AG09319 (cell line): ENCODE measurements at regions not wholly inside any gene's neighbourhood (a gene's known extent, or its start where the extent isn't known, plus 50 kb on each side); places are given as distances from the start of the nearest gene placed in this dataset.
A peak's percentile ranks its signal among the peaks of the same experiment; 100 is the strongest.

Experiments
- DNase-seq: peaks from one replicate; pipeline ENCODE4 v3.0.0-alpha.2; 2010; ENCODE audit warnings: low read depth; ENCODE audit errors: extremely low read depth
- CTCF ChIP-seq: IDR thresholded peaks from 2 replicates; pipeline ENCODE4 v1.5.1; 2011; ENCODE audit warnings: low read depth, mild to moderate bottlenecking, inconsistent platforms, low read length, moderate library complexity

DNA sequence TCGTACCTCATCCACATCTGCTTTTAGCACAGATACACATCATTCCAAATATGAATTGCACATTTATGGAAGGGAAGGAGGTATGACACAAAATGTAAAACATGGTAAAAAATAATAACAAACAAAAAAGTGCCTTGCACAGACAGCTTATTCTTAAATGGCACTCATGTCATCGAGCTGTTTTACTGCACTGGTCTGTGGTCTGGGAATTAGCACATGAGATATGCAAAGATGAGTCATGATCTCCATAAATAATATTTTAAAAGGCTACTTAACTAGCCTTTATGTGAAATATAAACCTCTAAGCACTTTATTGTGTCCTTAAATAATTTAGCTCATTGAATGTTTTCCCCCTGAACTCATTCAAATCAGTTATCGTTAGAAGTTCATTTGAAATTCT lies 142.2 kb upstream of the ZNF385D start:
- no peak for TF ChIP-seq CTCF
- no peak for DNase-seq

GRCh38 chr3:21894459-21895340 lies 143.7 kb upstream of the ZNF385D start:
- DNase-seq: peak; percentile 3
- TF ChIP-seq CTCF: peak; percentile 61

DNA sequence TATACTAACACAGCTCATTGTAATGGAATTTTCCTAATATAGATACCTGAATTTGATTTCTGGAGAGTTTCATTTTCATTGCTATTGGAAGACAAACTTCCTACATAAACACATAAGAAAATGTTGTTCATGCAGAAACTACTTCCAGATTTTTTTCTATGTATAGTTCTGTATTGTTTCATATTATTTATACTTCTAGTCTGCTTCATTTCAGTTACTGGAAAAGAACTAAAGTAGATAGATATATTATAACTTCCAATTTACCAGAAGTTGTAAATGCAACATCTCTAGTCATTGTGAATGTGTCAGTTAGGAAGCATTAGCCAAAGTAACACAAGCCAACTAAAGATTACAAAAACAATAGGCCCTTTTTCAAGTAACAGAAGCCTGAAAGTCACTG lies 147.3 kb upstream of the ZNF385D start:
- no peak for TF ChIP-seq CTCF
- no peak for DNase-seq

DNA sequence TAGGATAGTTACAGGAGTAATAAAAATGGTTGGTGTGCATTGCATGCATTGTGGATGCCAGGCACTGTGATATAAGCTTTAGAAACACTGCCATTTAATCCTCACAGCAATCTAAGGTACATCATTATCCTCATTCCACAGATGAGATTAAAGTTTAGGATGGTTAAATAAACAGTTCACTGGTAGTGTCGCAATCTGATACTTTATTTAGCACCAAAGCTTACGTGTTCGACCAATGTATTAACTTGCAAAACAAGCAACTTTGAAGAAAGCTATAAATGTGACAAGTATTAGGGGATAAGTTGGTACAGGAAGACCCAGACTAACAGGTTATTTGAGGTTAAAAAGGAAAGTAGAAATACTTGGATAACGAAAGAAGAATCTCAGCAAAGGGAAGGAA lies 150.5 kb upstream of the ZNF385D start:
- TF ChIP-seq CTCF: no peak
- DNase-seq: no peak

- no peak for TF ChIP-seq CTCF
- no peak for DNase-seq
Observed at GRCh38 chr3:21902956-21903355, 151.9 kb upstream of the ZNF385D start.

GRCh38 chr3:21909096-21909495 lies 158.1 kb upstream of the ZNF385D start:
- DNase-seq: no peak
- TF ChIP-seq CTCF: no peak

DNA sequence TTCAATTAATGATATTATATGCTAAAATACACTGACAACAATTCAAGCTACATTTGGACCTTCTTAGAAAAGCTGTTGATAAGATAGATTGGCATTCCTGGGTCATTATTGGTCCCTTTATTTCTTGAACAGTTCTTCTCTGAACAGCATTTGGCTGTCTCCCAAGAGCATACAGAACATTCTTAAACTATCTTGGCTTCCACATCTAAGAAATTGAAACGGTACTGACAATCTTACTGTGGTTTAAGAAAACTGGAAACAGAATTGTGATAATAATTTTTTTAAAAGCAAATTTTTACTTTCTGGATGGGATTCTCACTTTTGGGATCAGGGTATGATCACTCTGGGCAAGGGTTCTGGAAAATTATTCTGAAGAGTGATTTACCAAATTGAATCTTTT lies 161.7 kb upstream of the ZNF385D start:
- no peak for DNase-seq
- no peak for TF ChIP-seq CTCF
